BJ (cell line): ENCODE measurements at regions not wholly inside any gene's neighbourhood (a gene's known extent, or its start where the extent isn't known, plus 50 kb on each side); places are given as distances from the start of the nearest gene placed in this dataset.

Source experiments
- CTCF ChIA-PET: fragments of 350-600 bp; formaldehyde crosslinking; extraction: SDS; loops from one replicate; lab custom pipeline; 2021; ENCODE audit warnings: antibody characterized with exemption, inconsistent platforms; lab: Yijun Ruan, JAX
- POLR2A ChIA-PET: fragments of 300-600 bp; sonication (Branson Sonifier 250); formaldehyde crosslinking; extraction: SDS; loops from one replicate; lab custom pipeline; 2021; ENCODE audit warnings: antibody characterized with exemption; lab: Charles Lee
- DNase-seq: peaks from one replicate; pipeline ENCODE4 v3.0.0-alpha.2; 2011; ENCODE audit warnings: low read depth
- H3K27me3 ChIP-seq: 2 replicates; pipeline ENCODE4 v1.6.0; 2011; ENCODE audit warnings: low read length; ENCODE audit not compliant: control insufficient read depth, insufficient read depth
- H3K36me3 ChIP-seq: 2 replicates; pipeline ENCODE4 v1.5.1; 2011; ENCODE audit warnings: low read length; ENCODE audit not compliant: control insufficient read depth, insufficient read depth
- H3K4me3 ChIP-seq: 2 replicates; pipeline ENCODE4 v1.5.1; 2011; ENCODE audit warnings: low read depth, mild to moderate bottlenecking, control low read depth, low read length
- CTCF ChIP-seq: IDR thresholded peaks from 2 replicates; pipeline ENCODE4 v1.5.1; 2011; ENCODE audit warnings: low read depth, mild to moderate bottlenecking, control low read depth, inconsistent platforms, low read length, moderate library complexity; ENCODE audit not compliant: insufficient read depth

GRCh38 chr3:19775765-19776164 is 158.3 kb downstream of the EFHB start:
- ChIA-PET POLR2A (no interaction called here), CTCF (no interaction called here)
- Histone ChIP-seq H3K4me3 (no peak overlapping the region), H3K36me3 (no peaks in the 10 kb centered on the region), H3K27me3 (no peaks in the 10 kb centered on the region)
- no peak for DNase-seq
- no peak for TF ChIP-seq CTCF

DNA sequence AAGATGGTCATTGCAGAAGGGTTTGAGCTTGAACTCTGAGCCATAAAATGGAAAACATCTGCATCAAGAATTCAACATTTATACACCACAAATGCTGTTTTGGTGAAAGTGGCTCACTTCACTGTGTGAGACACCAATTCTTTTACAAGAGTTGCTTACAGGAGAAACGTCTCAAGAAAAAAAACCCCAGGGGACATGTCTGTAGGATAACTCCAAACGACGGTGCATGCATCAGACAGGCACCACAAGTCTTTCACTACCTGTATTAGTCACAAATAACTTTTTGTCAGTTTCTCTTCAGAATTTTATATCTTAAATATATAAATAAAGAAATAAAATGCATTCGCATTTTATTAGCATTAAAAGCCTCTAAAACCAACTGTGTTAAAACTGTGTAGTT is 164.3 kb downstream of the EFHB start:
- no peak for TF ChIP-seq CTCF
- Histone ChIP-seq H3K4me3 (no peak overlapping the region), H3K27me3 (no peaks in the 10 kb centered on the region), H3K36me3 (no peaks in the 10 kb centered on the region)
- no peak for DNase-seq
- POLR2A ChIA-PET, result no interaction called here
- CTCF ChIA-PET, result no interaction called here

DNA sequence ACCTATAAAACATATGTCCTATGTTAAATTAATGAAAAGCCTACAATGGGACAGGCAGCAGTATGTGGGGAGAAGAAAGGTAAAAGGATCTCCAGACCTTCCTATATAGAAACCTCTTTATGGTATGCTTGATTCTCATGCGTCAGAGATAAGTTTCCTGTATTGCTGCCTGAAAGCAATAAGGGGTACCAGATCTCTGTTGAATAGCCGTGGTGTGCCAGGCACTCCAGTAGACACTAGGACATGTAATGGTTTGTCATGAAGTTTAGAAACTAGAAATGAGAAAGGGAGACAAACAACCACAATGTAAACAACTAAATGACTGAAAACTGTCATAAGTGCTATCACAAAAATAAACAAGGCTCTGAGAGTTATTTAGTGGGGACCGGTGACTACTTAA is 168.1 kb downstream of the EFHB start:
- CTCF ChIA-PET, result no interaction called here

DNA sequence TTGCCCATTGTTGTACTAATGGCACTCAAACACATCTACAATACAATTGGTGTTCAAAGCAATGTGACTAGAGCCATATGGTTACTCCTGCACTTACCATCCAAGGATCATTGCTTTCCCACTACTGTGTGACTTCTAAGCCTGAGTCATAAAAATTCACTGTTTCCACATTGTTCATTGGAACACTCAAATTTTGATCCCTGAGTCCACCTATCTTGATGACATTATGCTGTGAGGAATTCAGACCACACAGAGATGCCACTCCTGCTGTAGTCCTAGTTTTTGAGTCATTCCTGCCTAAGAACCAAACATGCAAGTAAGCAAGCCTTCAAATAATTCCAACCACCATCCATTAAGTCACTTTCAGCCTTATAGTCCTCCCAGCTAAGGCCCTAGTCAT is 176.2 kb downstream of the EFHB start:
- POLR2A ChIA-PET, result no interaction called here
- CTCF ChIA-PET, result no interaction called here
- Histone ChIP-seq H3K36me3 (no peaks in the 10 kb centered on the region), H3K27me3 (no peaks in the 10 kb centered on the region), H3K4me3 (no peak overlapping the region)
- no peak for DNase-seq
- TF ChIP-seq CTCF, result no peak

More for the DNA sequence above, 168.1 kb downstream of the EFHB start:
- TF ChIP-seq CTCF, result no peak
- no peaks in the 10 kb centered on the region for H3K27me3 ChIP-seq
- H3K36me3 ChIP-seq, result no peaks in the 10 kb centered on the region
- no peak for DNase-seq
- POLR2A ChIA-PET, result no interaction called here
- H3K4me3 ChIP-seq, result no peak overlapping the region

DNA sequence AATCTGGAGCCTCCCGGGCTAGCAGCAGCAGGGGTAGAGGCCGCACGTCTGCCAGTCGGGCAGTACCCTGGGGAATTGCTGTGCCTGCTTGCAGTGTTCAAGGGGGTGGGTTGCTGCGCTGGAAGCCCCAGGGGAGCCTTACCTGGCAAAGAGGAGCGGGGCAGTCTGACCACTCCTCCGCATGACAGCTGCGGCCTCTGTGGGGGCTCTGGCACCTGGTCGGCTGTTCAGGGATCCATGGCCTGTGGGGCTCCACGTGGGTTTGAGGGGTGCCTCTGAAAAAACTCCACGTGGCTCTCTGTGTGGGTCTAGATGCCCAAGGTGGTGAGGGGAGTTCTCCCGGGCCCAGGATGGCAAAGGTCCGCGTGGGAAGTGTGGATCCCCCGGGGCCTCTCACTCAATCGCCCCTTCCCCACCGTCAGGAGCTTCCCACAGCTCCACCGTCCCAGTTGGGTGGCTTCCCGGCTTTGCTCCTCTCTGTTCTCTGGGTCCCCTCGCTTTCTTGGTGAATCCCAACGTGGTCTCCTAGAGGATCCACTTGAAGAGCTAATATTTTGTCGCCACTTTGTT is 184.5 kb downstream of the EFHB start:
- ChIA-PET POLR2A (no interaction called here), CTCF (no interaction called here)
- TF ChIP-seq CTCF, result no peak

More for the DNA sequence above, 184.5 kb downstream of the EFHB start:
- Histone ChIP-seq H3K27me3 (no peaks in the 10 kb centered on the region), H3K36me3 (no peaks in the 10 kb centered on the region), H3K4me3 (no peak overlapping the region)
- DNase-seq, result no peak
